ENCODE measurements at regions not wholly inside any gene's neighbourhood (a gene's known extent, or its start where the extent isn't known, plus 50 kb on each side); places are given as distances from the start of the nearest gene placed in this dataset.

- Histone ChIP-seq H3K9me3 (ENCODE audit: control insufficient read depth in 4 of 4, low read length in 3 of 4) (no peaks in the 10 kb centered on the region), H3K9ac (ENCODE audit: low read depth in 1 of 2, low read length in 2 of 2) (no peak overlapping the region), H3K27me3 (ENCODE audit: control insufficient read depth in 4 of 4, insufficient read depth in 4 of 4, low read length in 3 of 4) (no peaks in the 10 kb centered on the region), H3K4me3 (ENCODE audit: low read depth in 1 of 3, low read length in 3 of 3) (no peak overlapping the region), H3K27ac (ENCODE audit: low read depth in 1 of 2, low read length in 2 of 2) (no peak overlapping the region), H3K4me1 (ENCODE audit: control insufficient read depth in 4 of 4, insufficient read depth in 4 of 4, low read length in 3 of 4) (no peaks in the 10 kb centered on the region), H3K36me3 (ENCODE audit: control insufficient read depth in 4 of 4, insufficient read depth in 3 of 4, low read depth in 1 of 4, low read length in 3 of 4) (no peaks in the 10 kb centered on the region)
- DNase-seq (ENCODE audit: low spot score): no peak
- TF ChIP-seq CTCF (IDR thresholded peaks at IDR 0.05; ENCODE audit: low read depth, low read length, missing input control) (no peak), RAD21 (IDR thresholded peaks at IDR 0.05) (no peak), ATF3 (IDR thresholded peaks at IDR 0.05) (no peak), SP1 (IDR thresholded peaks at IDR 0.05) (no peak), YY1 (IDR thresholded peaks at IDR 0.05) (no peak), HNF4G (IDR thresholded peaks at IDR 0.05) (no peak), TAF1 (conservative IDR thresholded peaks at IDR 0.05) (no peak), FOXA2 (IDR thresholded peaks at IDR 0.05) (no peak)
- whole genome bisulfite sequencing: 78% methylated on average over 1 of the region's 1 CpG
These were observed 952.2 kb upstream of the WWC1 start for GRCh38 chr5:167339205-167339604.

- no peaks in the 10 kb centered on the region for H3K27me3 ChIP-seq (ENCODE audit: control insufficient read depth in 4 of 4, insufficient read depth in 4 of 4, low read length in 3 of 4)
- no peak overlapping the region for H3K4me3 ChIP-seq (ENCODE audit: low read depth in 1 of 3, low read length in 3 of 3)
- no peaks in the 10 kb centered on the region for H3K36me3 ChIP-seq (ENCODE audit: control insufficient read depth in 4 of 4, insufficient read depth in 3 of 4, low read depth in 1 of 4, low read length in 3 of 4)
- no peak overlapping the region for H3K27ac ChIP-seq (ENCODE audit: low read depth in 1 of 2, low read length in 2 of 2)
- TF ChIP-seq CTCF (IDR thresholded peaks at IDR 0.05; ENCODE audit: low read depth, low read length, missing input control) (no peak), REST (IDR thresholded peaks at IDR 0.05) (no peak), JUND (IDR thresholded peaks at IDR 0.05) (no peak), SP1 (IDR thresholded peaks at IDR 0.05) (no peak), TAF1 (conservative IDR thresholded peaks at IDR 0.05) (no peak), ATF3 (IDR thresholded peaks at IDR 0.05) (no peak), HNF4A (conservative IDR thresholded peaks at IDR 0.05) (no peak), FOXA2 (IDR thresholded peaks at IDR 0.05) (no peak), MAX (IDR thresholded peaks at IDR 0.05) (no peak), GABPA (IDR thresholded peaks at IDR 0.05 in 1 of 2, conservative IDR thresholded peaks at IDR 0.05 in 1 of 2) (no peak), EGR1 (IDR thresholded peaks at IDR 0.05; ENCODE audit: low read depth in 2 of 2) (no peak), HNF4G (IDR thresholded peaks at IDR 0.05) (no peak), NR2F2 (IDR thresholded peaks at IDR 0.05) (no peak), RAD21 (IDR thresholded peaks at IDR 0.05) (no peak), ZBTB33 (IDR thresholded peaks at IDR 0.05) (no peak)
- DNase-seq (ENCODE audit: low spot score): no peak
- H3K4me1 ChIP-seq (ENCODE audit: control insufficient read depth in 4 of 4, insufficient read depth in 4 of 4, low read length in 3 of 4): peaks cover 0 to 9% (median 0%) of the 10 kb centered on the region in 4 donors
- 64% methylated on average over 4 of the region's 4 CpGs for WGBS
- H3K9ac ChIP-seq (ENCODE audit: low read depth in 1 of 2, low read length in 2 of 2): no peak overlapping the region
- H3K9me3 ChIP-seq (ENCODE audit: control insufficient read depth in 4 of 4, low read length in 3 of 4): no peaks in the 10 kb centered on the region
These were observed 945.0 kb upstream of the WWC1 start for GRCh38 chr5:167346461-167346860.

Measured in liver (tissue), 8 donors.